B cell (primary cell): ENCODE measurements at regions not wholly inside any gene's neighbourhood (a gene's known extent, or its start where the extent isn't known, plus 50 kb on each side); places are given as distances from the start of the nearest gene placed in this dataset.

Experiments
- ATAC-seq: fragments of 200-7000 bp; cut with Tn5 transposase; one replicate; pipeline ENCODE4 v1.10.0; 2021; ENCODE audit warnings: low read depth, mild to moderate bottlenecking, moderate number of reproducible peaks, moderate library complexity
- CTCF ChIA-PET: fragments of 350-600 bp; sonication (Branson Sonifier 250); formaldehyde crosslinking; loops from one replicate; lab custom pipeline; 2021; ENCODE audit warnings: antibody characterized with exemption, inconsistent platforms; lab: Charles Lee
- POLR2A ChIA-PET: fragments of 350-600 bp; sonication (Branson Sonifier 250); formaldehyde crosslinking; loops from one replicate; lab custom pipeline; 2021; ENCODE audit warnings: antibody characterized with exemption; lab: Charles Lee
- DNase-seq: peaks from one replicate; pipeline ENCODE4 v3.0.0; 2013
- H2AFZ ChIP-seq: 2 replicates; pipeline ENCODE4 v1.6.1; 2012; ENCODE audit warnings: mild to moderate bottlenecking, low read depth, low read length; ENCODE audit not compliant: insufficient read depth, poor library complexity, severe bottlenecking
- H3K27ac ChIP-seq, 2 donors: 1 replicate in 1 of 2; 2 replicates in 1 of 2; pipeline ENCODE4 v1.5.1; 2012 to 2013; ENCODE audit warnings: low read length in 2 of 2, mild to moderate bottlenecking in 2 of 2, moderate library complexity in 1 of 2
- H3K27me3 ChIP-seq, 4 experiments: fragments of 200-600 bp in 1 of 4; sonication (generic) in 1 of 4; replicated peaks in 1 of 4; 1 replicate in 2 of 4; 2 replicates in 2 of 4; pipeline versions ENCODE4 v1.6.1 to v1.7.0; 2013 to 2016; ENCODE audit warnings: low read length in 3 of 4, mild to moderate bottlenecking in 2 of 4, mixed read lengths in 1 of 4, moderate library complexity in 1 of 4; ENCODE audit not compliant: insufficient read depth in 4 of 4, control insufficient read depth in 3 of 4; ENCODE audit errors: control extremely low read depth in 1 of 4
- H3K36me3 ChIP-seq, 2 experiments: replicated peaks in 1 of 2; 1 replicate in 1 of 2; 2 replicates in 1 of 2; pipeline versions ENCODE4 v1.6.1 to v1.7.1; 2013; ENCODE audit warnings: low read length in 1 of 2; ENCODE audit not compliant: insufficient read depth in 2 of 2, control insufficient read depth in 1 of 2; ENCODE audit errors: control extremely low read depth in 1 of 2, extremely low read depth in 1 of 2
- H3K4me1 ChIP-seq, 2 donors: fragments of 200-600 bp in 1 of 2; sonication (generic) in 1 of 2; 1 replicate in 1 of 2; 2 replicates in 1 of 2; pipeline versions ENCODE4 v1.5.1 to v1.6.1; 2013 to 2017; ENCODE audit warnings: low read length in 2 of 2; ENCODE audit not compliant: control insufficient read depth in 2 of 2, insufficient read depth in 2 of 2
- H3K4me2 ChIP-seq: replicated peaks from 2 replicates; pipeline ENCODE3; 2012; ENCODE audit warnings: mild to moderate bottlenecking, low read depth, low read length; ENCODE audit not compliant: poor library complexity, severe bottlenecking
- H3K4me3 ChIP-seq, 5 experiments: fragments of 200-600 bp in 1 of 5; sonication (generic) in 1 of 5; 1 replicate in 3 of 5; 2 replicates in 2 of 5; pipeline versions ENCODE4 v1.5.1 to v1.7.0; 2011 to 2016; ENCODE audit warnings: low read length in 4 of 5, mild to moderate bottlenecking in 4 of 5, low read depth in 2 of 5, control low read depth in 1 of 5, moderate library complexity in 1 of 5; ENCODE audit not compliant: insufficient read depth in 1 of 5; ENCODE audit errors: control extremely low read depth in 1 of 5, extremely low read depth in 1 of 5
- H3K79me2 ChIP-seq: fragments of 200-600 bp; sonication (generic); one replicate; pipeline ENCODE4 v1.6.0; 2016; ENCODE audit warnings: low read length; ENCODE audit not compliant: control insufficient read depth, insufficient read depth
- H3K9ac ChIP-seq: fragments of 200-600 bp; sonication (generic); 2 replicates; pipeline ENCODE4 v1.6.1; 2017; ENCODE audit warnings: mild to moderate bottlenecking, low read length, moderate library complexity
- H3K9me3 ChIP-seq, 3 donors: one replicate each; pipeline versions ENCODE4 v1.6.1 to v1.7.1; 2013; ENCODE audit warnings: low read length in 2 of 3; ENCODE audit not compliant: control insufficient read depth in 2 of 3, insufficient read depth in 1 of 3; ENCODE audit errors: control extremely low read depth in 1 of 3
- H4K20me1 ChIP-seq: 2 replicates; pipeline ENCODE4 v1.6.0; 2012; ENCODE audit warnings: mild to moderate bottlenecking, low read length; ENCODE audit not compliant: insufficient read depth, control insufficient read depth, poor library complexity, severe bottlenecking
- H3K27ac Mint-ChIP-seq: one replicate; pipeline ENCODE4 v1.8.0; 2021; ENCODE audit warnings: mixed read lengths
- H3K27me3 Mint-ChIP-seq: one replicate; pipeline ENCODE4 v1.8.0; 2021; ENCODE audit warnings: mixed read lengths
- H3K4me1 Mint-ChIP-seq: one replicate; pipeline ENCODE4 v1.8.0; 2021; ENCODE audit warnings: mixed read lengths
- H3K4me3 Mint-ChIP-seq: one replicate; pipeline ENCODE4 v1.8.0; 2021; ENCODE audit warnings: mixed read lengths
- H3K9me3 Mint-ChIP-seq: one replicate; pipeline ENCODE4 v1.8.0; 2022; ENCODE audit warnings: mixed read lengths; ENCODE audit not compliant: insufficient read depth
- CTCF ChIP-seq: fragments of 200-600 bp; IDR thresholded peaks from one replicate; pipeline ENCODE4 v1.8.0; 2022; ENCODE audit warnings: antibody characterized with exemption, mild to moderate bottlenecking
- EZH2 ChIP-seq: IDR thresholded peaks from 2 replicates; pipeline ENCODE4 v1.6.1; 2012; ENCODE audit warnings: borderline replicate concordance, low read depth, mild to moderate bottlenecking, moderate library complexity, low read length; ENCODE audit not compliant: insufficient read depth, poor library complexity, severe bottlenecking
- WGBS: methylation state at CpG from one replicate; pipeline ENCODE4 v1.1.5; 2013; ENCODE audit warnings: missing lambda C conversion rate; ENCODE audit not compliant: insufficient coverage; 5-methylcytosine and 5-hydroxymethylcytosine counted together
- intact Hi-C: fragments of 100-400 bp; cut with micrococcal nuclease; formaldehyde crosslinking; loops from one replicate; pipeline ENCODE4 v1.10.0; 2022

- TF ChIP-seq EZH2 (no peak), CTCF (no peak)
- Mint-ChIP-seq H3K4me1 (no peaks in the 10 kb centered on the region), H3K4me3 (no peak overlapping the region), H3K27me3 (peaks cover 13% of the 10 kb centered on the region), H3K9me3 (no peaks in the 10 kb centered on the region), H3K27ac (no peak overlapping the region)
- Histone ChIP-seq H3K4me2 (no peak overlapping the region), H3K4me1 (no peaks in the 10 kb centered on the region), H4K20me1 (no peaks in the 10 kb centered on the region), H2AFZ (no peak overlapping the region), H3K79me2 (no peaks in the 10 kb centered on the region), H3K27ac (no peak overlapping the region), H3K27me3 (peaks cover 0 to 6% (median 0%) of the 10 kb centered on the region in 4 experiments), H3K36me3 (no peaks in the 10 kb centered on the region), H3K9me3 (no peaks in the 10 kb centered on the region), H3K9ac (no peak overlapping the region), H3K4me3 (no peak overlapping the region)
- ChIA-PET CTCF (no interaction called here), POLR2A (no interaction called here)
- intact Hi-C loops, result no loop called here
- 97% methylated on average over 23 of the region's 24 CpGs for WGBS
- ATAC-seq (no peak), DNase-seq (no peak)
These were observed 82.2 kb upstream of the ID2 start for GRCh38 chr2:8599421-8600242.

- Histone ChIP-seq H3K9me3 (no peaks in the 10 kb centered on the region), H3K27ac (no peak overlapping the region), H3K4me1 (no peaks in the 10 kb centered on the region), H3K9ac (no peak overlapping the region), H3K4me2 (no peak overlapping the region), H4K20me1 (no peaks in the 10 kb centered on the region), H3K79me2 (no peaks in the 10 kb centered on the region), H3K27me3 (peaks cover 0 to 6% (median 0%) of the 10 kb centered on the region in 4 experiments), H2AFZ (no peak overlapping the region), H3K36me3 (no peaks in the 10 kb centered on the region), H3K4me3 (no peak overlapping the region)
- ChIA-PET CTCF (no interaction called here), POLR2A (no interaction called here)
- H3K9me3 Mint-ChIP-seq, result no peaks in the 10 kb centered on the region
- intact Hi-C loops, result no loop called here
- TF ChIP-seq EZH2 (no peak), CTCF (no peak)
- H3K27me3 Mint-ChIP-seq, result peaks cover 13% of the 10 kb centered on the region
- WGBS, result 98% methylated on average over 13 of the region's 14 CpGs
- H3K4me3 Mint-ChIP-seq, result no peak overlapping the region
- H3K4me1 Mint-ChIP-seq, result no peaks in the 10 kb centered on the region
- ATAC-seq (no peak), DNase-seq (no peak)
- H3K27ac Mint-ChIP-seq, result no peak overlapping the region
These were observed 81.4 kb upstream of the ID2 start for GRCh38 chr2:8600456-8600855.
